ENCODE measurements at regions not wholly inside any gene's neighbourhood (a gene's known extent, or its start where the extent isn't known, plus 50 kb on each side); places are given as distances from the start of the nearest gene placed in this dataset.

DNA sequence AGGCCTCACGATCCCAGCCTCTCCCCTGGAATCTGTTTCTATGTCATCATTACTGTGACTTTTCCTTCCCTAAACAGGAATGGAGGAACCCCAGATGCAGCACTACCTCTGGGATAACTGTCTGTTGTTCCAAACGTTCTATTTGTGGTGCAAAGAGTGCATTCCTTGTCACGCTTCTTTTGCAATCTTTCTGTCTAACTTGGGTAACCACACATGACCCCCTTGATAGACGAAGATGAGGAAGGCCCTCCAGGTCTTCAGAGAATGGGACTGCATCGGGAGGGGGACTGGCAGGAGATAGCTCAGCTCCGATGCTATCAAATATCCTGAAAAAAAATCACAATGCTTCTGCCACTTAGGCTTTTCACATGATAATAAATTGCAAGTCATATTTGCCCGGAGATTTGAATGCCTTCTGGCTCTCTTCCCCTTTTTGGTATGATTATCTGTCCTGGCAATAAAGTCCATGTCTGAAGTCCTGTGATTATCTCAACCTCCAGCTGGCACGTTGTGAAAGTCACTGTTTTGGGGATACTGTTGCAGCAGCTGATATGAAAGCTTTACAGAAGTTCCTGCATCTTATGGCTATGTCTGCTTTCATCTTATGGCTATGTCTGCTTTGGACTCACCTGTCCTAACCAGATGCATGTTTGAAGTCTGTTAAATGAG is 148.7 kb upstream of the LMO4 start (continued):
- TF ChIP-seq TEAD2 (tag; IDR thresholded peaks at IDR 0.05) = no peak
- no peak for TF ChIP-seq RNF2 (IDR thresholded peaks at IDR 0.05)
- TF ChIP-seq ZNF324 (CRISPR knock-in tag; IDR thresholded peaks at IDR 0.05) = no peak
- no peak for TF ChIP-seq ETV5 (CRISPR knock-in tag; IDR thresholded peaks at IDR 0.05; ENCODE audit: low read depth)
- no peak for TF ChIP-seq CREB1 (IDR thresholded peaks at IDR 0.05)
- TF ChIP-seq CREB1 (CRISPR knock-in tag; IDR thresholded peaks at IDR 0.05) = no peak
- TF ChIP-seq, protein P1, sequence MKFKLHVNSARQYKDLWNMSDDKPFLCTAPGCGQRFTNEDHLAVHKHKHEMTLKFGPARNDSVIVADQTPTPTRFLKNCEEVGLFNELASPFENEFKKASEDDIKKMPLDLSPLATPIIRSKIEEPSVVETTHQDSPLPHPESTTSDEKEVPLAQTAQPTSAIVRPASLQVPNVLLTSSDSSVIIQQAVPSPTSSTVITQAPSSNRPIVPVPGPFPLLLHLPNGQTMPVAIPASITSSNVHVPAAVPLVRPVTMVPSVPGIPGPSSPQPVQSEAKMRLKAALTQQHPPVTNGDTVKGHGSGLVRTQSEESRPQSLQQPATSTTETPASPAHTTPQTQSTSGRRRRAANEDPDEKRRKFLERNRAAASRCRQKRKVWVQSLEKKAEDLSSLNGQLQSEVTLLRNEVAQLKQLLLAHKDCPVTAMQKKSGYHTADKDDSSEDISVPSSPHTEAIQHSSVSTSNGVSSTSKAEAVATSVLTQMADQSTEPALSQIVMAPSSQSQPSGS (CRISPR knock-in tag; IDR thresholded peaks at IDR 0.05) = no peak
- no peak for TF ChIP-seq E2F3 (CRISPR knock-in tag; IDR thresholded peaks at IDR 0.05)
- TF ChIP-seq ZKSCAN3 (CRISPR knock-in tag; IDR thresholded peaks at IDR 0.05) = no peak
- no peak for TF ChIP-seq ZBTB1 (CRISPR knock-in tag; IDR thresholded peaks at IDR 0.05; ENCODE audit: borderline replicate concordance, low read depth)
- TF ChIP-seq ERF (CRISPR knock-in tag; IDR thresholded peaks at IDR 0.05) = no peak
- TF ChIP-seq SMARCC2 (IDR thresholded peaks at IDR 0.05; ENCODE audit: low read depth) = peak; percentile 86
- TF ChIP-seq PYGO2 (tag; IDR thresholded peaks at IDR 0.05) = peak; percentile 88
- no peak for TF ChIP-seq HNRNPH1 (optimal IDR thresholded peaks at IDR 0.05; ENCODE audit: low read depth, low read length)
- no peak for TF ChIP-seq ZNF384 (IDR thresholded peaks at IDR 0.05; ENCODE audit: low read depth, low read length)
- TF ChIP-seq LARP7 (IDR thresholded peaks at IDR 0.05) = no peak
- TF ChIP-seq NFYB (IDR thresholded peaks at IDR 0.05; ENCODE audit: extremely low read depth, insufficient read length) = no peak
- TF ChIP-seq, protein P2, sequence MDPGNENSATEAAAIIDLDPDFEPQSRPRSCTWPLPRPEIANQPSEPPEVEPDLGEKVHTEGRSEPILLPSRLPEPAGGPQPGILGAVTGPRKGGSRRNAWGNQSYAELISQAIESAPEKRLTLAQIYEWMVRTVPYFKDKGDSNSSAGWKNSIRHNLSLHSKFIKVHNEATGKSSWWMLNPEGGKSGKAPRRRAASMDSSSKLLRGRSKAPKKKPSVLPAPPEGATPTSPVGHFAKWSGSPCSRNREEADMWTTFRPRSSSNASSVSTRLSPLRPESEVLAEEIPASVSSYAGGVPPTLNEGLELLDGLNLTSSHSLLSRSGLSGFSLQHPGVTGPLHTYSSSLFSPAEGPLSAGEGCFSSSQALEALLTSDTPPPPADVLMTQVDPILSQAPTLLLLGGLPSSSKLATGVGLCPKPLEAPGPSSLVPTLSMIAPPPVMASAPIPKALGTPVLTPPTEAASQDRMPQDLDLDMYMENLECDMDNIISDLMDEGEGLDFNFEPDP (CRISPR knock-in tag; IDR thresholded peaks at IDR 0.05) = no peak
- TF ChIP-seq, protein P3, sequence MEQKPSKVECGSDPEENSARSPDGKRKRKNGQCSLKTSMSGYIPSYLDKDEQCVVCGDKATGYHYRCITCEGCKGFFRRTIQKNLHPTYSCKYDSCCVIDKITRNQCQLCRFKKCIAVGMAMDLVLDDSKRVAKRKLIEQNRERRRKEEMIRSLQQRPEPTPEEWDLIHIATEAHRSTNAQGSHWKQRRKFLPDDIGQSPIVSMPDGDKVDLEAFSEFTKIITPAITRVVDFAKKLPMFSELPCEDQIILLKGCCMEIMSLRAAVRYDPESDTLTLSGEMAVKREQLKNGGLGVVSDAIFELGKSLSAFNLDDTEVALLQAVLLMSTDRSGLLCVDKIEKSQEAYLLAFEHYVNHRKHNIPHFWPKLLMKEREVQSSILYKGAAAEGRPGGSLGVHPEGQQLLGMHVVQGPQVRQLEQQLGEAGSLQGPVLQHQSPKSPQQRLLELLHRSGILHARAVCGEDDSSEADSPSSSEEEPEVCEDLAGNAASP (IDR thresholded peaks at IDR 0.05) = no peak
- no peak for TF ChIP-seq KLF1 (tag; IDR thresholded peaks at IDR 0.05)
- no peak for TF ChIP-seq TAF1 (IDR thresholded peaks at IDR 0.05; ENCODE audit: control insufficient read depth, extremely low read depth, insufficient read depth, low read length, severe bottlenecking)
- TF ChIP-seq, protein P4, sequence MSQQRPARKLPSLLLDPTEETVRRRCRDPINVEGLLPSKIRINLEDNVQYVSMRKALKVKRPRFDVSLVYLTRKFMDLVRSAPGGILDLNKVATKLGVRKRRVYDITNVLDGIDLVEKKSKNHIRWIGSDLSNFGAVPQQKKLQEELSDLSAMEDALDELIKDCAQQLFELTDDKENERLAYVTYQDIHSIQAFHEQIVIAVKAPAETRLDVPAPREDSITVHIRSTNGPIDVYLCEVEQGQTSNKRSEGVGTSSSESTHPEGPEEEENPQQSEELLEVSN (IDR thresholded peaks at IDR 0.05; ENCODE audit: borderline replicate concordance in 1 of 2, extremely low read depth in 1 of 2, insufficient read depth in 1 of 2, insufficient read length in 1 of 2, low read depth in 1 of 2, low read length in 1 of 2, poor library complexity in 1 of 2, severe bottlenecking in 1 of 2) = no peak
- no peak for TF ChIP-seq NR2C1 (IDR thresholded peaks at IDR 0.05)
- 0 out of 2 replicates have a peak, but pooled peaks have one; percentile 14 for TF ChIP-seq NR2C1 (tag; IDR thresholded peaks at IDR 0.05)
- TF ChIP-seq STAG1 (CRISPR knock-in tag; IDR thresholded peaks at IDR 0.05; ENCODE audit: borderline replicate concordance) = no peak
